DMS79 treated with DMSO at 0.1 percent for 48 hours (cell line): ENCODE measurements at regions not wholly inside any gene's neighbourhood (a gene's known extent, or its start where the extent isn't known, plus 50 kb on each side); places are given as distances from the start of the nearest gene placed in this dataset.

Experiments
- DNase-seq: peaks from one replicate; lab custom pipeline; 2025; lab: John Stamatoyannopoulos, UW

- no peak for DNase-seq
Observed at GRCh38 chr5:26828294-26828693, 210.1 kb downstream of the CDH9 start.

GRCh38 chr5:26813235-26813634 is 225.2 kb downstream of the CDH9 start:
- no peak for DNase-seq

- DNase-seq, result no peak
Observed at GRCh38 chr5:26812714-26813113, 225.7 kb downstream of the CDH9 start.

GRCh38 chr5:26807231-26808199 is 230.9 kb downstream of the CDH9 start:
- DNase-seq, result no peak

GRCh38 chr5:26805076-26805475 is 233.3 kb downstream of the CDH9 start:
- DNase-seq, result peak; percentile 8

GRCh38 chr5:26802944-26803343 is 235.4 kb downstream of the CDH9 start:
- DNase-seq, result no peak

- DNase-seq, result no peak
Observed at GRCh38 chr5:26791433-26791832, 247.0 kb downstream of the CDH9 start.

DNA sequence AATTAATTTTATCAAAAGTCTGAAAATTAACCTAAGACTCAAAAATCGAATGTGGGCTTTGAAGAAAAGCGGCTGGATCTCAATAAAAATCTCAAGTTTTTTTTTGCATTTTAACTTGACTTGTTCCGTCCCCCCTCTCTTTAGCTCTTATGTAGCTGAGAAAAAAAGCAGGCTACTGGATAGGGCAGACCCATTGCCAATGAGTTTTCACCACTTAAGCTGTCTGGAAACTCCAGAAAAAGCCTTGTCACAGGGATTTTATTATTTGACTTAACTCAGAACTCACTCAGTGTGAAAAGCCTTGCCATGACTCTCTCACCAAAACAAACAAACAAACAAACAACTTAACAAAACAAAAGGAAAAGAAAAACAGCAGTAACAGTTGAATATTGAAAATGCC is 247.4 kb downstream of the CDH9 start:
- DNase-seq, result no peak

GRCh38 chr5:26763215-26763614 is 275.2 kb downstream of the CDH9 start:
- no peak for DNase-seq

- DNase-seq, result no peak
Observed at GRCh38 chr5:26761446-26761845, 276.9 kb downstream of the CDH9 start.

GRCh38 chr5:26761045-26761444 is 277.3 kb downstream of the CDH9 start:
- no peak for DNase-seq

DNA sequence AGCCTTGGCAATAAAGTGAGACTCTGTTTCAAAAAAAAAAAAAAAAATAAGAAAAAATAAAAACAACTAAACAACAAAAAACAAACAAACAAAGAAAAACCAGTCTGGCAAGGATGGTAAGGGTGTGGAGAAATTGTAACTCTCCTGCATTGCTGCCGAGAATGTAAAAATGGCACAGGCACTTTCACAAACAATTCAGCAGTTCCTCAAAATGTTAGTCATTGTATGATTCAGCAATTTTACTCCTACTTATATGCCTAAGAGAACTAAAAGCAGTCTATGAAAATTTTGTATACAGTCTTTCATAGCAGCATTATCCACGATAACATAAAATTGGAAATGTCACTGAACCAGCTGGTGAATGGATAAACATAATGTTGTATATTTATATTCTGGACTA is 280.4 kb downstream of the CDH9 start:
- no peak for DNase-seq

DNA sequence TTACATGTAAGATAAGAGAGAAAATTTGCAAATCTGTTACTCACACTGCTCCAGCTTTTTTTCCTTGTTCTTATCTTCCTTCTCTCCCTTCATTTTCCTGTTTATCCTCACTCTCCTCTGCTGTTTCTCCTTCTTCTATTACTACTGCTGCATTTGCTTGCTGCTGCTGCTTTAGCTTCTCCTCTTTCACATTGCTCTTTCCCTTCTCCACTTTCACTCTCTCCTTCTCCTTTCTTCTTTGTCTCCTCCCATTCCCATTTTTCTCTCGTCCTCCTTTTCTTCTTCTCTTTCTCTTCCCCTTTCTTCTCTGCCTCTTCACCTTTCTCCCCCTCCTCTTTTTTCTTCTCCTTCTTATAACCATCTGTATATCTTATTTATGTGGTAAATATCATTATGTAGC is 288.6 kb downstream of the CDH9 start:
- no peak for DNase-seq

DNA sequence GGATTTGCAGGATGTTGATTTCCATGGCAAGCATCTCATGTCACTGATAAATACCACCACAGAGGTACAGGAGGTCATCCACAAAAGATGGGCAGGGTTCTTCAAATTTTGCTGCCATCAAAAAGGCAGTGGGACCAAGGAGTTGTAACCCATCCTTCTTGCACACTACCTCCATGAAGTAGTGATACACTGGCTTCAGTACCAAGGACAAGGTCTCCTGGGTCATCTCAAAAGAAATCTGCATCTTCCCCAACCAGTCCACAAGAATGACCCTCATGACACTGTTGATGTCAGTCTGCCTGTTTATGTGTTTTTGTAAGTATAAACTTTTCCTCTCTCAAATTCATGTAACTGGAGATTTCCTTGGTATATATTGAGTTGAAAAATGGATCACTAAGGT is 298.2 kb downstream of the CDH9 start:
- no peak for DNase-seq

DNA sequence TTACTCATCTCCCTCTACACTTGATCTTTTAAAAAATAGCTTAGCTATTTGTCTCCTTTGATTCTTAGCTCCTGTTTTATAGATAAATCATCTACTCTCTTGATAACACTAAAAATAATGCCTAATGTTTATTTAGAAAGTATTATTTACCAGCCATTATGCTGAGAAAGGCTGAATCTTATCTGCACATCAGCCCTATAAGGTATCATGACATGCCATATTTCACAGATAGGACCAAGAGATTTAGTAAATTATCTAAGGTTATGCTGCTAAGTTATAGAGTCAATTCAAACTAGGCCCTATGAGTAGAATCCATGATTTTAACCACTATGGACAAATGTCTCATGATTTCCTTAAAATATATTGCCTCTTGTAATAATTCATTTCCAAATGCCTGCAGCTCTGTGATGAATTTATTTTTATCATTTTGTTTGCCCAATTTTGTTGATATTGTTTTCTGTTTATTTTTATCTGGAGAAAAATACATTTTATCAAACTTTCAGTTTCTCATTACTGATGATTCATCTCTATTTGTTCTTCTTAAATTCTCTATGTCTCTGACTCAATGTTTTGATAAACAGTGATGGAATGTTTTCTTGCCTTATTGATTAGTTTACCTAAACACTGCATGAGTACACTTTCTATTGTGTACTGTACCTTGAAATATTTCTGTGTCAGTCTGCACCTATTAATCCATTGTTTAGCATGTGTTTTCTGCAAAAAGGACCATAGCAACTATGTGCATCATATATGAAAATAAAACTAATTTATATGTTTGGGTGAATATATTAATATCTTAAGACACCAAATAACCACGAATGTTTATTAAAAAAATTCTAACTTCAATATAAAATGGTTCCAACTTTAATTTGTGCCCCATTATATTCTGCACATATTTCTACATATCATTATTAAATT is 300.8 kb downstream of the CDH9 start:
- DNase-seq, result no peak

- DNase-seq, result no peak
Observed at GRCh38 chr5:26727916-26728315, 310.5 kb downstream of the CDH9 start.

- DNase-seq, result no peak
Observed at GRCh38 chr5:26719803-26720202, 318.6 kb downstream of the CDH9 start.

- DNase-seq, result no peak
Observed at GRCh38 chr5:26700759-26701384, 337.5 kb downstream of the CDH9 start.

DNA sequence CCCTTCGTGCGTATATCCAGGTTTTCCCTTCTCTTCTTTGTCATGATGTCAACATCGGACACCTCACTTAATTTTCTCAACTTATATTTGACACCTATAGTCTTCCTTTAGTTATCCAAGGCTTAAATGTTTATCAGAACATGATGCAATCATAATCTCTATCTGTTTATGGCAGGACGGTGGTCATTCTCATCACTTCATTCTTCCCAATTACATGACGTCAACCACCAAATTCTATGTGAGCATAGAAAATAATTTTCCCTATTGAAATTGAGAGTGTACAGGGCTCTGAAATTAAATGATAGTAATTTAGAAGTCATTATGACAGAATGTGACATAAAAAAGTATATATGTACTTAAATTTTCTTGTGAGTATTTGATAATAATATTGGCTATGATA is 345.4 kb downstream of the CDH9 start:
- DNase-seq, result no peak

DNA sequence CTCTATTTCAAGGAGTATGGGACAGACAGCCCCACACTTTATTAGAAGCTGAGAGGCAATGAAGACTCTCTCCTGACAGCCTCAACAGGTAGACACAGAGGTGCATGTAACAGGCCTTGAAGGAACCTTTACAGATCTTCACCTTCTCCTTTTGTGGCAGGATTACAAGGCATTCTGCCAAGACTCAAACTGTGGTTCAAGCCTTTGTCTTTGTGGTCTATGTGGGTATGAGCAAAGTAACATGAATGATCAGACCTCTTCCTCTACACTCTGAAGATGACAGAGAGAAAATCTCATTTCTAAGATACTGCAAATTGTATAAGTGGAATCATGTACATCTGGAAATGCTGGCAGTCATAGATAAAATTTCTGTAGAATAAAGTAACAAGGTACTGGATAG is 346.9 kb downstream of the CDH9 start:
- no peak for DNase-seq

GRCh38 chr5:26690511-26690910 is 347.9 kb downstream of the CDH9 start:
- DNase-seq, result no peak

DNA sequence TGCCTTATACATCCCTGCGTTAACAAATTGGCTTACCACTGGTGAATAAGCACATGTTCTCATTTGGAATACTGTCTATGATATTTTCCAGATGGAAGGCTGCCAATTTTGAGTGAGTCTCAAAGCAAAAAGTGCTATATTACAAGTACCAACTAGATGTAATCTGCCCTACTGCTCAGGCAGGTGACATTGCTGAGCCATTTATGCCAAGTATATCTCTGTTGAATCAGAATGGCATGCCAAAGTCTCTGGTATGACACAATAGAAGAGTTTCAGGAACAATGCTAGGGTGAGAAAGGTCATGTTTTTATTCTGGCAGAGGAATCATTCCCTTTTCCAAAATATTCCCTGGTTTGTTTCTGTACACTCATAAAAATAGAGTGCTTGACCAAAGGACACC is 356.5 kb downstream of the CDH9 start:
- no peak for DNase-seq
